ENCODE measurements at regions not wholly inside any gene's neighbourhood (a gene's known extent, or its start where the extent isn't known, plus 50 kb on each side); places are given as distances from the start of the nearest gene placed in this dataset.

GRCh38 chr9:75593920-75594319 lies 296.6 kb upstream of the PCSK5 start (continued):
- TF ChIP-seq AHDC1 (CRISPR knock-in tag; IDR thresholded peaks at IDR 0.05; ENCODE audit: borderline replicate concordance) (no peak), RNF2 (conservative IDR thresholded peaks at IDR 0.05; ENCODE audit: low read depth) (no peak), ZSCAN31 (CRISPR knock-in tag; IDR thresholded peaks at IDR 0.05; ENCODE audit: low read depth) (no peak)

GRCh38 chr9:75599126-75599525 lies 291.3 kb upstream of the PCSK5 start:
- no peaks in the 10 kb centered on the region for H3K36me3 ChIP-seq (replicated peaks in 1 of 2; ENCODE audit: control insufficient read depth in 1 of 2, insufficient read depth in 2 of 2, low read length in 2 of 2)
- no peak overlapping the region for H3K27ac ChIP-seq (ENCODE audit: extremely low read length, insufficient read depth, low read length)
- in situ Hi-C loops (cut with HindIII; ENCODE audit: extremely low pct_ligation_motif_present, low pct_unique_long_range_greater_than_20kb), result no loop called here
- POLR2A ChIA-PET, result no interaction called here
- H3K27me3 ChIP-seq (ENCODE audit: control insufficient read depth in 1 of 2, insufficient read depth in 2 of 2, low read length in 2 of 2), result no peaks in the 10 kb centered on the region; a peak in 1 of 5 replicates
- H3K4me3 ChIP-seq (replicated peaks in 1 of 3; ENCODE audit: insufficient read depth in 1 of 3, low read depth in 2 of 3, low read length in 3 of 3), result no peak overlapping the region
- intact Hi-C loops (cut with micrococcal nuclease; ENCODE audit: unreplicated experiment), result no loop called here
- WGBS (ENCODE audit: low lambda C conversion rate), result 38% methylated on average over 1 of the region's 1 CpG
- H3K4me1 ChIP-seq (ENCODE audit: insufficient read depth, low read length), result no peaks in the 10 kb centered on the region
- CTCF ChIA-PET (ENCODE audit: low intra/inter-chr PET ratio, low total read pairs), result no interaction called here
- DNase-seq (ENCODE audit: low spot score) (no peak), ATAC-seq (no peak), FAIRE-seq (no peak)
- H3K9me3 ChIP-seq (ENCODE audit: low read length), result no peaks in the 10 kb centered on the region
- H4K20me1 ChIP-seq (ENCODE audit: insufficient read depth, low read length), result no peaks in the 10 kb centered on the region
- H3K4me2 ChIP-seq (ENCODE audit: low read depth, low read length), result no peak overlapping the region
- no peak overlapping the region for H2AFZ ChIP-seq (ENCODE audit: low read length)
- no peak overlapping the region for H3K9ac ChIP-seq (ENCODE audit: insufficient read depth, low read depth, low read length)
- H3K79me2 ChIP-seq (ENCODE audit: insufficient read depth, low read length), result no peaks in the 10 kb centered on the region
- no TSS peak for BruUV-seq (replicated peaks)
- TF ChIP-seq AHDC1 (CRISPR knock-in tag; IDR thresholded peaks at IDR 0.05; ENCODE audit: borderline replicate concordance) (no peak), TEAD2 (CRISPR knock-in tag; IDR thresholded peaks at IDR 0.05) (no peak), ZBTB8A (CRISPR knock-in tag; IDR thresholded peaks at IDR 0.05; ENCODE audit: borderline replicate concordance, low read depth) (no peak), REL (CRISPR knock-in tag; conservative IDR thresholded peaks at IDR 0.05) (no peak), IKZF5 (CRISPR knock-in tag; IDR thresholded peaks at IDR 0.05) (no peak), POLR2AphosphoS5 (IDR thresholded peaks at IDR 0.05; ENCODE audit: low read depth, low read length) (no peak)
